Gastrocnemius medialis (tissue), 4 donors: ENCODE measurements at regions not wholly inside any gene's neighbourhood (a gene's known extent, or its start where the extent isn't known, plus 50 kb on each side); places are given as distances from the start of the nearest gene placed in this dataset.

Experiments used
- POLR2A ChIP-seq, 2 donors: fragments of 450-650 bp; IDR thresholded peaks; one replicate each; pipeline ENCODE4 v1.6.1; 2017; ENCODE audit warnings: antibody characterized with exemption in 2 of 2, mild to moderate bottlenecking in 2 of 2, moderate library complexity in 2 of 2
- TF ChIP-seq, protein P1 (sequence below), 5 experiments: fragments of 450-650 bp in 3 of 5; fragments of 200-600 bp in 2 of 5; sonication (generic) in 2 of 5; IDR thresholded peaks in 4 of 5; conservative IDR thresholded peaks in 1 of 5; 1 replicate in 4 of 5; 2 replicates in 1 of 5; pipeline ENCODE4 v1.5.1; 2016 to 2019; ENCODE audit warnings: antibody characterized with exemption in 5 of 5, mild to moderate bottlenecking in 3 of 5, moderate library complexity in 3 of 5

- TF ChIP-seq, protein P1, sequence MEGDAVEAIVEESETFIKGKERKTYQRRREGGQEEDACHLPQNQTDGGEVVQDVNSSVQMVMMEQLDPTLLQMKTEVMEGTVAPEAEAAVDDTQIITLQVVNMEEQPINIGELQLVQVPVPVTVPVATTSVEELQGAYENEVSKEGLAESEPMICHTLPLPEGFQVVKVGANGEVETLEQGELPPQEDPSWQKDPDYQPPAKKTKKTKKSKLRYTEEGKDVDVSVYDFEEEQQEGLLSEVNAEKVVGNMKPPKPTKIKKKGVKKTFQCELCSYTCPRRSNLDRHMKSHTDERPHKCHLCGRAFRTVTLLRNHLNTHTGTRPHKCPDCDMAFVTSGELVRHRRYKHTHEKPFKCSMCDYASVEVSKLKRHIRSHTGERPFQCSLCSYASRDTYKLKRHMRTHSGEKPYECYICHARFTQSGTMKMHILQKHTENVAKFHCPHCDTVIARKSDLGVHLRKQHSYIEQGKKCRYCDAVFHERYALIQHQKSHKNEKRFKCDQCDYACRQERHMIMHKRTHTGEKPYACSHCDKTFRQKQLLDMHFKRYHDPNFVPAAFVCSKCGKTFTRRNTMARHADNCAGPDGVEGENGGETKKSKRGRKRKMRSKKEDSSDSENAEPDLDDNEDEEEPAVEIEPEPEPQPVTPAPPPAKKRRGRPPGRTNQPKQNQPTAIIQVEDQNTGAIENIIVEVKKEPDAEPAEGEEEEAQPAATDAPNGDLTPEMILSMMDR (IDR thresholded peaks at IDR 0.05 in 4 of 5, conservative IDR thresholded peaks at IDR 0.05 in 1 of 5): no peak
- no peak for TF ChIP-seq POLR2A (IDR thresholded peaks at IDR 0.05)
These were observed 119.1 kb upstream of the C1orf174 start for GRCh38 chr1:4019147-4019521.
